GM19455 (cell line): ENCODE measurements at regions not wholly inside any gene's neighbourhood (a gene's known extent, or its start where the extent isn't known, plus 50 kb on each side); places are given as distances from the start of the nearest gene placed in this dataset.

ENCODE experiments used
- ATAC-seq: cut with Tn5 transposase; IDR thresholded peaks from one replicate; pipeline ENCODE4 v1.9.1; 2021; ENCODE audit not compliant: unreplicated experiment

- ATAC-seq = no peak
Observed at GRCh38 chr2:42925742-42926433, 133.5 kb upstream of the HAAO start.

GRCh38 chr2:42924418-42924886 lies 132.1 kb upstream of the HAAO start:
- ATAC-seq = no peak

- no peak for ATAC-seq
Observed at GRCh38 chr2:42923580-42924417, 131.4 kb upstream of the HAAO start.

- ATAC-seq = no peak
Observed at GRCh38 chr2:42922790-42923579, 130.6 kb upstream of the HAAO start.

GRCh38 chr2:42922293-42922692 lies 129.9 kb upstream of the HAAO start:
- no peak for ATAC-seq

GRCh38 chr2:42921721-42922120 lies 129.3 kb upstream of the HAAO start:
- ATAC-seq = no peak

- no peak for ATAC-seq
Observed at GRCh38 chr2:42921147-42921520, 128.8 kb upstream of the HAAO start.

- ATAC-seq = no peak
Observed at GRCh38 chr2:42920446-42921146, 128.2 kb upstream of the HAAO start.

- ATAC-seq = no peak
Observed at GRCh38 chr2:42918671-42919318, 126.4 kb upstream of the HAAO start.

- ATAC-seq = no peak
Observed at GRCh38 chr2:42918041-42918440, 125.7 kb upstream of the HAAO start.

GRCh38 chr2:42917425-42917927 lies 125.1 kb upstream of the HAAO start:
- no peak for ATAC-seq

GRCh38 chr2:42916324-42916723 lies 123.9 kb upstream of the HAAO start:
- ATAC-seq = no peak

- ATAC-seq = no peak
Observed at GRCh38 chr2:42914860-42915259, 122.5 kb upstream of the HAAO start.

GRCh38 chr2:42914314-42914713 lies 121.9 kb upstream of the HAAO start:
- no peak for ATAC-seq

GRCh38 chr2:42913280-42913878 lies 121.0 kb upstream of the HAAO start:
- no peak for ATAC-seq

- ATAC-seq = no peak
Observed at GRCh38 chr2:42910645-42911405, 118.4 kb upstream of the HAAO start.

- no peak for ATAC-seq
Observed at GRCh38 chr2:42909966-42910365, 117.6 kb upstream of the HAAO start.

- no peak for ATAC-seq
Observed at GRCh38 chr2:42908518-42909200, 116.3 kb upstream of the HAAO start.

- no peak for ATAC-seq
Observed at GRCh38 chr2:42907835-42908234, 115.5 kb upstream of the HAAO start.
